ENCODE measurements at regions not wholly inside any gene's neighbourhood (a gene's known extent, or its start where the extent isn't known, plus 50 kb on each side); places are given as distances from the start of the nearest gene placed in this dataset.

DNA sequence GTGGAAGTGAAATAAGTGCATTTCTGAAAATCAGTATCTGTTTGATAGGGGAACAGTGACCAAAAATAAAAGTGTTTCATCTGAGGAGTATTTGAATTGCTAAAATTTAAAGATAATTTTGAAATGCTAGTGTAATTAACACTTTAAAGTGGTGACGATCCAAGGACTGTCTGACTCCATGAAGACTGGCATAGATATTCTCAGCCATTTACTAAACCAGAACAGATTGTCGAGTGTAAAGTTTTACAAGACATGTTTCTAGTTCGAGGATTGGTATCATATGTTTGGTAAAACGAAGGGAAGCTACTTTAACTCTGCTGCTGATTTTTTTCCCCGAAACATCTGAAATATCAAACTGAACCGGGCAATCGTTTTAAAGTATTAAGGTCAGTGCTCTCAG lies 417.9 kb downstream of the EPHA4 start (continued):
- TF ChIP-seq, protein P1, sequence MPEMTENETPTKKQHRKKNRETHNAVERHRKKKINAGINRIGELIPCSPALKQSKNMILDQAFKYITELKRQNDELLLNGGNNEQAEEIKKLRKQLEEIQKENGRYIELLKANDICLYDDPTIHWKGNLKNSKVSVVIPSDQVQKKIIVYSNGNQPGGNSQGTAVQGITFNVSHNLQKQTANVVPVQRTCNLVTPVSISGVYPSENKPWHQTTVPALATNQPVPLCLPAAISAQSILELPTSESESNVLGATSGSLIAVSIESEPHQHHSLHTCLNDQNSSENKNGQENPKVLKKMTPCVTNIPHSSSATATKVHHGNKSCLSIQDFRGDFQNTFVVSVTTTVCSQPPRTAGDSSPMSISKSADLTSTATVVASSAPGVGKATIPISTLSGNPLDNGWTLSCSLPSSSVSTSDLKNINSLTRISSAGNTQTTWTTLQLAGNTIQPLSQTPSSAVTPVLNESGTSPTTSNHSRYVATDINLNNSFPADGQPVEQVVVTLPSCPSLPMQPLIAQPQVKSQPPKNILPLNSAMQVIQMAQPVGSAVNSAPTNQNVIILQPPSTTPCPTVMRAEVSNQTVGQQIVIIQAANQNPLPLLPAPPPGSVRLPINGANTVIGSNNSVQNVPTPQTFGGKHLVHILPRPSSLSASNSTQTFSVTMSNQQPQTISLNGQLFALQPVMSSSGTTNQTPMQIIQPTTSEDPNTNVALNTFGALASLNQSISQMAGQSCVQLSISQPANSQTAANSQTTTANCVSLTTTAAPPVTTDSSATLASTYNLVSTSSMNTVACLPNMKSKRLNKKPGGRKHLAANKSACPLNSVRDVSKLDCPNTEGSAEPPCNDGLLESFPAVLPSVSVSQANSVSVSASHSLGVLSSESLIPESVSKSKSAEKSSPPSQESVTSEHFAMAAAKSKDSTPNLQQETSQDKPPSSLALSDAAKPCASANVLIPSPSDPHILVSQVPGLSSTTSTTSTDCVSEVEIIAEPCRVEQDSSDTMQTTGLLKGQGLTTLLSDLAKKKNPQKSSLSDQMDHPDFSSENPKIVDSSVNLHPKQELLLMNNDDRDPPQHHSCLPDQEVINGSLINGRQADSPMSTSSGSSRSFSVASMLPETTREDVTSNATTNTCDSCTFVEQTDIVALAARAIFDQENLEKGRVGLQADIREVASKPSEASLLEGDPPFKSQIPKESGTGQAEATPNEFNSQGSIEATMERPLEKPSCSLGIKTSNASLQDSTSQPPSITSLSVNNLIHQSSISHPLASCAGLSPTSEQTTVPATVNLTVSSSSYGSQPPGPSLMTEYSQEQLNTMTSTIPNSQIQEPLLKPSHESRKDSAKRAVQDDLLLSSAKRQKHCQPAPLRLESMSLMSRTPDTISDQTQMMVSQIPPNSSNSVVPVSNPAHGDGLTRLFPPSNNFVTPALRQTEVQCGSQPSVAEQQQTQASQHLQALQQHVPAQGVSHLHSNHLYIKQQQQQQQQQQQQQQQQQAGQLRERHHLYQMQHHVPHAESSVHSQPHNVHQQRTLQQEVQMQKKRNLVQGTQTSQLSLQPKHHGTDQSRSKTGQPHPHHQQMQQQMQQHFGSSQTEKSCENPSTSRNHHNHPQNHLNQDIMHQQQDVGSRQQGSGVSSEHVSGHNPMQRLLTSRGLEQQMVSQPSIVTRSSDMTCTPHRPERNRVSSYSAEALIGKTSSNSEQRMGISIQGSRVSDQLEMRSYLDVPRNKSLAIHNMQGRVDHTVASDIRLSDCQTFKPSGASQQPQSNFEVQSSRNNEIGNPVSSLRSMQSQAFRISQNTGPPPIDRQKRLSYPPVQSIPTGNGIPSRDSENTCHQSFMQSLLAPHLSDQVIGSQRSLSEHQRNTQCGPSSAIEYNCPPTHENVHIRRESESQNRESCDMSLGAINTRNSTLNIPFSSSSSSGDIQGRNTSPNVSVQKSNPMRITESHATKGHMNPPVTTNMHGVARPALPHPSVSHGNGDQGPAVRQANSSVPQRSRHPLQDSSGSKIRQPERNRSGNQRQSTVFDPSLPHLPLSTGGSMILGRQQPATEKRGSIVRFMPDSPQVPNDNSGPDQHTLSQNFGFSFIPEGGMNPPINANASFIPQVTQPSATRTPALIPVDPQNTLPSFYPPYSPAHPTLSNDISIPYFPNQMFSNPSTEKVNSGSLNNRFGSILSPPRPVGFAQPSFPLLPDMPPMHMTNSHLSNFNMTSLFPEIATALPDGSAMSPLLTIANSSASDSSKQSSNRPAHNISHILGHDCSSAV (CRISPR knock-in tag; IDR thresholded peaks at IDR 0.05; ENCODE audit: borderline replicate concordance), result no peak
- TF ChIP-seq FOXK1 (CRISPR knock-in tag; IDR thresholded peaks at IDR 0.05; ENCODE audit: borderline replicate concordance, low read depth), result no peak
- no peak for TF ChIP-seq TBX3 (IDR thresholded peaks at IDR 0.05; ENCODE audit: borderline replicate concordance)

DNA sequence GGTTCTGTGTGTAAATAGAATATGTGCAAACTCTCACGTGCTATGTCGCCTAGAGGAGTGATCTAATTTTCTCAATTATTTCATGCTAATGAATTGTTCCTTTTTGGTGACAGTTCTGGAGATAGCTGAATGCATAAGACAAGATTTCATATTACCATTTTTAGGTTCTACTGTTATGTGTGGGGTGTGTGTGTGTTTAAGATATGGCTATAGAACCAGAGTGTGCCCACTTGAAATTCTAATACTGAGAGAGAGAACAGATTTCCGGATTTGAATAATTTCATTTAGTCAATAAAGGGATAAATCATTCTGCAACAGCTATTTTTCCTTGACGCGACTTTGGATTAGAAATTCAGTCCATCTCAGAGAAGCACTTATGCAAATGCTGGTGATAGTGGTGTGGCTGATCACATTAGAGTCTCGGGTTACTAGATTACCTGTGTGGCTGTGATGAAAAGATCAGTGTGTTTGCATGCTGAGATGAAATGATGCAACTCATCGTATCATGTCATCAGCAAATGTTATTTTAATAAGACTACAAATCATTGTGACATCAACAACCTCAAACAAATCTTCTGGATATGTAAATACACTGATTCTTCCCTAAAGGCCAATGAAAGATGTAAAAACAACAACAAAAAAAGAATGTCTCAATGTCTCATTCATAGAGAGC lies 415.9 kb downstream of the EPHA4 start:
- no peak for FAIRE-seq
- in situ Hi-C loops (cut with HindIII; ENCODE audit: extremely low pct_ligation_motif_present, low pct_unique_long_range_greater_than_20kb) (no loop called here), intact Hi-C loops (cut with micrococcal nuclease; ENCODE audit: unreplicated experiment) (no loop called here)
- Histone ChIP-seq H2AFZ (ENCODE audit: low read length) (no peak overlapping the region), H3K79me2 (ENCODE audit: insufficient read depth, low read length) (no peaks in the 10 kb centered on the region), H3K4me2 (ENCODE audit: low read depth, low read length) (no peak overlapping the region), H3K4me3 (replicated peaks in 1 of 3; ENCODE audit: insufficient read depth in 1 of 3, low read depth in 2 of 3, low read length in 3 of 3) (no peak overlapping the region), H3K4me1 (ENCODE audit: insufficient read depth, low read length) (no peaks in the 10 kb centered on the region), H3K27me3 (ENCODE audit: control insufficient read depth in 1 of 2, insufficient read depth in 2 of 2, low read length in 2 of 2) (no peaks in the 10 kb centered on the region), H3K9me3 (ENCODE audit: low read length) (no peaks in the 10 kb centered on the region), H3K9ac (ENCODE audit: insufficient read depth, low read depth, low read length) (no peak overlapping the region), H4K20me1 (ENCODE audit: insufficient read depth, low read length) (no peaks in the 10 kb centered on the region), H3K27ac (ENCODE audit: extremely low read length, insufficient read depth, low read length) (no peak overlapping the region), H3K36me3 (replicated peaks in 1 of 2; ENCODE audit: control insufficient read depth in 1 of 2, insufficient read depth in 2 of 2, low read length in 2 of 2) (no peaks in the 10 kb centered on the region)
- ChIA-PET CTCF (ENCODE audit: low intra/inter-chr PET ratio, low total read pairs) (no interaction called here), POLR2A (no interaction called here)
- DNase-seq (ENCODE audit: low spot score), result no peak
- 18% methylated on average over 7 of the region's 7 CpGs for WGBS (ENCODE audit: low lambda C conversion rate)
- BruUV-seq (replicated peaks), result no TSS peak
- no peak for ATAC-seq
- TF ChIP-seq HNF4A (CRISPR knock-in tag; IDR thresholded peaks at IDR 0.05) (no peak), ZNF788 (CRISPR knock-in tag; IDR thresholded peaks at IDR 0.05; ENCODE audit: borderline replicate concordance) (no peak), ZNF331 (CRISPR knock-in tag; IDR thresholded peaks at IDR 0.05) (no peak), ZNF282 (IDR thresholded peaks at IDR 0.05; ENCODE audit: partially characterized antibody) (no peak), GPN1 (CRISPR knock-in tag; IDR thresholded peaks at IDR 0.05; ENCODE audit: borderline replicate concordance) (no peak), PITX1 (CRISPR knock-in tag; IDR thresholded peaks at IDR 0.05) (no peak), ZSCAN22 (CRISPR knock-in tag; IDR thresholded peaks at IDR 0.05) (no peak), CEBPB (IDR thresholded peaks at IDR 0.05; ENCODE audit: borderline replicate concordance, low read depth, low read length) (0 out of 2 replicates have a peak, but pooled peaks have one; percentile 11)
- TF ChIP-seq, protein P2, sequence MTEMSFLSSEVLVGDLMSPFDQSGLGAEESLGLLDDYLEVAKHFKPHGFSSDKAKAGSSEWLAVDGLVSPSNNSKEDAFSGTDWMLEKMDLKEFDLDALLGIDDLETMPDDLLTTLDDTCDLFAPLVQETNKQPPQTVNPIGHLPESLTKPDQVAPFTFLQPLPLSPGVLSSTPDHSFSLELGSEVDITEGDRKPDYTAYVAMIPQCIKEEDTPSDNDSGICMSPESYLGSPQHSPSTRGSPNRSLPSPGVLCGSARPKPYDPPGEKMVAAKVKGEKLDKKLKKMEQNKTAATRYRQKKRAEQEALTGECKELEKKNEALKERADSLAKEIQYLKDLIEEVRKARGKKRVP (CRISPR knock-in tag; IDR thresholded peaks at IDR 0.05), result peak in 1 of 2 experiments; percentile 37; a peak in 1 of 4 replicates
- TF ChIP-seq, protein P3, sequence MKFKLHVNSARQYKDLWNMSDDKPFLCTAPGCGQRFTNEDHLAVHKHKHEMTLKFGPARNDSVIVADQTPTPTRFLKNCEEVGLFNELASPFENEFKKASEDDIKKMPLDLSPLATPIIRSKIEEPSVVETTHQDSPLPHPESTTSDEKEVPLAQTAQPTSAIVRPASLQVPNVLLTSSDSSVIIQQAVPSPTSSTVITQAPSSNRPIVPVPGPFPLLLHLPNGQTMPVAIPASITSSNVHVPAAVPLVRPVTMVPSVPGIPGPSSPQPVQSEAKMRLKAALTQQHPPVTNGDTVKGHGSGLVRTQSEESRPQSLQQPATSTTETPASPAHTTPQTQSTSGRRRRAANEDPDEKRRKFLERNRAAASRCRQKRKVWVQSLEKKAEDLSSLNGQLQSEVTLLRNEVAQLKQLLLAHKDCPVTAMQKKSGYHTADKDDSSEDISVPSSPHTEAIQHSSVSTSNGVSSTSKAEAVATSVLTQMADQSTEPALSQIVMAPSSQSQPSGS (CRISPR knock-in tag; IDR thresholded peaks at IDR 0.05), result no peak
